ENCODE measurements at regions not wholly inside any gene's neighbourhood (a gene's known extent, or its start where the extent isn't known, plus 50 kb on each side); places are given as distances from the start of the nearest gene placed in this dataset.

DNA sequence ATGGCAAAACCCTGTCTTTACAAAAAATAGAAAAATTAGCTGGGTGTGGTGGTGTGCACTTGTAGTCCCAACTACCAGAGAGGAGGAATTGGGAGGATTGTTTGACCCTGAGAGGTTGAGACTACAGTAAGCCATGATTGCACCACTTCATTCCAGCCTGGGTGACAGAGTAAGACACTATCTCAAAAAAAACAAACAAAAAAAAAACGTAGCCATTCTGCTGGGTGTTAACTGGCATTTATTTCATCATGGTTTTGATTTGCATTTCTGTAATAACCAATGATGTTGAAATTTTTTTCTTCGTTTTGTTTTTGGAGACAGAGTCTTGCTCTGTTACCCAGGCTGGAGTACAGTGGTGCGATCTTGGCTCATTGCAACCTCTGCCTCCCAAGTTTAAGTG is 63.3 kb downstream of the RPLP1 start:
- Histone ChIP-seq H3K4me1 (ENCODE audit: control insufficient read depth in 3 of 3, insufficient read depth in 2 of 3, low read depth in 1 of 3, low read length in 2 of 3) (no peaks in the 10 kb centered on the region), H3K9me3 (ENCODE audit: control insufficient read depth in 2 of 2, insufficient read depth in 1 of 2, low read depth in 1 of 2, low read length in 1 of 2) (no peaks in the 10 kb centered on the region), H3K27me3 (ENCODE audit: control insufficient read depth in 3 of 3, insufficient read depth in 3 of 3, low read length in 3 of 3) (peaks cover 0 to 5% (median 0%) of the 10 kb centered on the region in 3 donors), H3K27ac (ENCODE audit: low read depth in 1 of 3, low read length in 2 of 3) (no peak overlapping the region), H3K36me3 (ENCODE audit: control insufficient read depth in 3 of 3, insufficient read depth in 2 of 3, low read depth in 1 of 3, low read length in 3 of 3) (no peaks in the 10 kb centered on the region), H3K4me3 (ENCODE audit: low read depth in 1 of 3, low read length in 3 of 3) (no peak overlapping the region)
- WGBS, 3 donors = 65 to 74% (median 70%) methylated on average over 3 of the region's 3 CpGs
- DNase-seq (no peak), FAIRE-seq (no peak)

DNA sequence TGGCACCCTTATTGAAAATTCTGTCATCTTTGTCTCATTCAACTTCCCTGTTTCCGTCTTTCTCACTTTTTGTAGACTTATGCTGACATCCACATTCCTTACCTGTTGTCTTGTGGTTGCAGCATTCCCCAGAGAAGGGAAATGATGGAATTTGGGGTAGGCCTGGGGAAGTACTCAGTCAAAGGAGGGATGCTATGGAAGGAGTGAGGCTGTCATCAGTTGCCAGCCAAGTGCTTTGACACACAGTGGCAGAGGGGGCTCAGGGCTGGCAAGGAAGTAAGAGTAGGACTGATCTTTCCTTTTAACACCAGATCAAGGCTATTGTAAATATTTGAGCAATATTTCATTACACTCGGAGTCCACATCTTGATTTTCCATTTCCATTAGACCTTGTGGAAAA is 64.4 kb downstream of the RPLP1 start:
- Histone ChIP-seq H3K4me1 (ENCODE audit: control insufficient read depth in 3 of 3, insufficient read depth in 2 of 3, low read depth in 1 of 3, low read length in 2 of 3) (no peaks in the 10 kb centered on the region), H3K27me3 (ENCODE audit: control insufficient read depth in 3 of 3, insufficient read depth in 3 of 3, low read length in 3 of 3) (peaks cover 0 to 5% (median 0%) of the 10 kb centered on the region in 3 donors), H3K4me3 (ENCODE audit: low read depth in 1 of 3, low read length in 3 of 3) (no peak overlapping the region), H3K9me3 (ENCODE audit: control insufficient read depth in 2 of 2, insufficient read depth in 1 of 2, low read depth in 1 of 2, low read length in 1 of 2) (no peaks in the 10 kb centered on the region), H3K36me3 (ENCODE audit: control insufficient read depth in 3 of 3, insufficient read depth in 2 of 3, low read depth in 1 of 3, low read length in 3 of 3) (no peaks in the 10 kb centered on the region), H3K27ac (ENCODE audit: low read depth in 1 of 3, low read length in 2 of 3) (no peak overlapping the region)
- DNase-seq (no peak), FAIRE-seq (no peak)
- WGBS, 3 donors = 76 to 88% (median 85%) methylated on average over 2 of the region's 2 CpGs

DNA sequence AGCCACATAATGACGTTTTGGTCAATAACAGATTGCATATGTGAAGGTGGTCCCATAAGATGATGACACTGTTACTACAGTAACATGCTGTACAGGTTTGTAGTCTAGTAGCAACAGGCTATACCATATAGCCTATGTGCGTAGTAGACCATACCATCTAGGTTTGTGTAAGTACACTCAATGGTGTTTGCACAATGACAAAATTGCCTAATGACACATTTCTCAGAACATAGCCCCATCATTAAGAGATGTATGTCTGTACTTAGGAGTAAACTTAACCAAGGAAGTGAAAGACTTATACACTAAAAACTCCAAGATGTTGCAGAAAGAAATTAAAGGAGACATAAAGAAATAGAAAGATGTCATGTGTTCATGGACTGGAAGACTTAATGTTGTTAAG is 66.2 kb downstream of the RPLP1 start:
- Histone ChIP-seq H3K4me3 (ENCODE audit: low read depth in 1 of 3, low read length in 3 of 3) (no peak overlapping the region), H3K9me3 (ENCODE audit: control insufficient read depth in 2 of 2, insufficient read depth in 1 of 2, low read depth in 1 of 2, low read length in 1 of 2) (no peaks in the 10 kb centered on the region), H3K27ac (ENCODE audit: low read depth in 1 of 3, low read length in 2 of 3) (no peak overlapping the region), H3K27me3 (ENCODE audit: control insufficient read depth in 3 of 3, insufficient read depth in 3 of 3, low read length in 3 of 3) (no peaks in the 10 kb centered on the region), H3K36me3 (ENCODE audit: control insufficient read depth in 3 of 3, insufficient read depth in 2 of 3, low read depth in 1 of 3, low read length in 3 of 3) (no peaks in the 10 kb centered on the region), H3K4me1 (ENCODE audit: control insufficient read depth in 3 of 3, insufficient read depth in 2 of 3, low read depth in 1 of 3, low read length in 2 of 3) (peaks cover 0 to 12% (median 2%) of the 10 kb centered on the region in 3 donors)
- WGBS, 3 donors = 84 to 88% (median 86%) methylated on average over 2 of the region's 2 CpGs
- DNase-seq (no peak), FAIRE-seq (no peak)

DNA sequence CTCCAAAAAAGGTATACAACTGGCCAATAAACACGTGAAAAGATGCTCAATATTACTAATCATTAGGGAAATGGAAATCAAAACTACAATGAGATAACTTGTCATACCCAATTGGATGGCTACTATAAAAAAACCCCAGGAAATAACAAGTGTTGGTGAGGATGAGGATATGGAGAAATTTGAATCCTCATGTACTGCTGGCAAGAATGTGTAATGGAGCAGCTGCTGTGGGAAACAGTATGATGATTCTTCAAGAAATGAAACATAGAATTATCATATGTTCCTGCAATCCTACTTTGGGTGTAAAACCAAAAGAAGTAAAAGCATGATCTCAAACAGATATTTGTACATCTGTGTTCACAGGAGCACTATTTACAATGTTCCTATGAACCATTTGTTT is 67.4 kb downstream of the RPLP1 start:
- FAIRE-seq (no peak), DNase-seq (no peak)
- H3K4me1 ChIP-seq (ENCODE audit: control insufficient read depth in 3 of 3, insufficient read depth in 2 of 3, low read depth in 1 of 3, low read length in 2 of 3) = peaks cover 0 to 24% (median 2%) of the 10 kb centered on the region in 3 donors
- H3K27ac ChIP-seq (ENCODE audit: low read depth in 1 of 3, low read length in 2 of 3) = no peak overlapping the region
- H3K4me3 ChIP-seq (ENCODE audit: low read depth in 1 of 3, low read length in 3 of 3) = no peak overlapping the region
- no peaks in the 10 kb centered on the region for H3K36me3 ChIP-seq (ENCODE audit: control insufficient read depth in 3 of 3, insufficient read depth in 2 of 3, low read depth in 1 of 3, low read length in 3 of 3)
- no peaks in the 10 kb centered on the region for H3K27me3 ChIP-seq (ENCODE audit: control insufficient read depth in 3 of 3, insufficient read depth in 3 of 3, low read length in 3 of 3)
- WGBS, 3 donors = 34 to 41% (median 38%) methylated on average over 1 of the region's 1 CpG
- no peaks in the 10 kb centered on the region for H3K9me3 ChIP-seq (ENCODE audit: control insufficient read depth in 2 of 2, insufficient read depth in 1 of 2, low read depth in 1 of 2, low read length in 1 of 2)

DNA sequence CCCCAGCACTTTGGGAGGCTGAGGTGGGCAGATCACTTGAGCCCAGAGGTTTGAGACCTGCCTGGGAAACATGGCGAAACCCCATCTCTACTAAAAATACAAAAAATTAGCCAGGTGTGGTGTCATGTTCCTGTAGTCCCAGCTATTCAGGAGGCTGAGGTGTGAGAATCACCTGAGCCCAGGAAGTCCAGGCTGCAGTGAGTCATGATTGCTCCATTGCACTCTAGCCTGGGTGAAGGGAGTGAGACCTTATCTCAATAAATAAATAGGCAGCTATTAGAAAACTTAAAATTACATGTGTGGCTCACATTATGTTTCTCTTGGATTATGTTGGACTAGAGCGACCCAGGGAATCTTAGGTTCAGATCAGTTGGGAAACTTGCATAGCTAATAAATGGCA is 69.7 kb downstream of the RPLP1 start:
- H3K27ac ChIP-seq (ENCODE audit: low read depth in 1 of 3, low read length in 2 of 3) = no peak overlapping the region
- H3K27me3 ChIP-seq (ENCODE audit: control insufficient read depth in 3 of 3, insufficient read depth in 3 of 3, low read length in 3 of 3) = no peaks in the 10 kb centered on the region
- H3K9me3 ChIP-seq (ENCODE audit: control insufficient read depth in 2 of 2, insufficient read depth in 1 of 2, low read depth in 1 of 2, low read length in 1 of 2) = peaks cover 0 to 8% of the 10 kb centered on the region in 2 donors
- H3K4me3 ChIP-seq (ENCODE audit: low read depth in 1 of 3, low read length in 3 of 3) = no peak overlapping the region
- peak; percentile 43 to 88 for DNase-seq
- H3K4me1 ChIP-seq (ENCODE audit: control insufficient read depth in 3 of 3, insufficient read depth in 2 of 3, low read depth in 1 of 3, low read length in 2 of 3) = peaks cover 0 to 27% (median 2%) of the 10 kb centered on the region in 3 donors
- WGBS, 3 donors = 20 to 74% (median 64%) methylated on average over 2 of the region's 2 CpGs
- H3K36me3 ChIP-seq (ENCODE audit: control insufficient read depth in 3 of 3, insufficient read depth in 2 of 3, low read depth in 1 of 3, low read length in 3 of 3) = no peaks in the 10 kb centered on the region
- no peak for FAIRE-seq

DNA sequence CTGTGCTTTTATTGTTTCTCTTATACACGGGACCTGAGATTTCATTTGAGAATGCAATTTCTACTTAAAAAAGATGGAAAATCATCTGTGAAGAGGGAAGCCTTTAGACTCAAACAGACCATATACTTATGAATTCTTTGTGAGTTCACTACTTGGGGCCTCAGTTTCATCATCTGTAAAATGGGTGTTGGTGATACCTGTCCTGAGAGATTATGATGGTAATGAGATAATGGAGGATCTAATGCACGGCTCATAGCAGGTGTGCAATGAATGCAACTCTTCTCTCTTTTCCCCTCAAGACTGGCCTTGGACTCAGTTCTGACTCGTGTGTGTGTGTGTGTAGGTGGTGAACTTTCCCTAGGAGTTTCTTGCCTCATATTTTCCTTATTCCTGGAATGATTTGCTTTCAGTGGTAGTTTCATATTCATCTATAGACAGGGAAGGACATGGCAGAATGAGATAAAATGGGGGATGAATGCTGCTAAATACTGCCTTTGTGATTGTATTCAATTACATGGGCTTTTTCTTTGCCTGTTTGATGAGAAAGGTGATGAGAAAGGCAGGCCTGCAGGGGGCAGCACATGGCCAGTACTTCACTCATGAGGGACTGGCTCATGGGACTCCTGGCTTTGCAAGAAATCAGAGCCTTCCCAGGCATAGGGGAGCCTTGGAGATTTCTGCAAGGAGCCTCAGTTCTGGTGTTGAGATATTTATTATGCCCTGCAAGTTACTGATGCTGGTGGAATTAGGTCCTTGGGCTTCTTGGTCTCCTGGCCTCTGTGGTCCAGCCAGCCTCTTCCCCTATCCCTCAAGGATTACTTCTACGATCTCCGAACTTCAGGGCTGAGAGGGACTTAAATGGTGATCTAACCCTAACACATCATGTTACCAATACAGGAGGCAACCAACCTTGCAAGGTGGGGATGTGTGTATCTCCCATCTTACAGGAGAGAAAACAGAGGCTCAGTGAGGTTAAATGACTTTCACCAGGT is 70.7 kb downstream of the RPLP1 start:
- 47 to 70% (median 56%) methylated on average over 5 of the region's 5 CpGs for WGBS, 3 donors
- FAIRE-seq (no peak), DNase-seq (peak; percentile 71 to 80)
- no peaks in the 10 kb centered on the region for H3K36me3 ChIP-seq (ENCODE audit: control insufficient read depth in 3 of 3, insufficient read depth in 2 of 3, low read depth in 1 of 3, low read length in 3 of 3)
- no peaks in the 10 kb centered on the region for H3K27me3 ChIP-seq (ENCODE audit: control insufficient read depth in 3 of 3, insufficient read depth in 3 of 3, low read length in 3 of 3)
- no peak overlapping the region for H3K27ac ChIP-seq (ENCODE audit: low read depth in 1 of 3, low read length in 2 of 3)
- H3K4me3 ChIP-seq (ENCODE audit: low read depth in 1 of 3, low read length in 3 of 3) = no peak overlapping the region
- H3K4me1 ChIP-seq (ENCODE audit: control insufficient read depth in 3 of 3, insufficient read depth in 2 of 3, low read depth in 1 of 3, low read length in 2 of 3) = peaks cover 0 to 27% (median 2%) of the 10 kb centered on the region in 3 donors
- H3K9me3 ChIP-seq (ENCODE audit: control insufficient read depth in 2 of 2, insufficient read depth in 1 of 2, low read depth in 1 of 2, low read length in 1 of 2) = peaks cover 0 to 8% of the 10 kb centered on the region in 2 donors

DNA sequence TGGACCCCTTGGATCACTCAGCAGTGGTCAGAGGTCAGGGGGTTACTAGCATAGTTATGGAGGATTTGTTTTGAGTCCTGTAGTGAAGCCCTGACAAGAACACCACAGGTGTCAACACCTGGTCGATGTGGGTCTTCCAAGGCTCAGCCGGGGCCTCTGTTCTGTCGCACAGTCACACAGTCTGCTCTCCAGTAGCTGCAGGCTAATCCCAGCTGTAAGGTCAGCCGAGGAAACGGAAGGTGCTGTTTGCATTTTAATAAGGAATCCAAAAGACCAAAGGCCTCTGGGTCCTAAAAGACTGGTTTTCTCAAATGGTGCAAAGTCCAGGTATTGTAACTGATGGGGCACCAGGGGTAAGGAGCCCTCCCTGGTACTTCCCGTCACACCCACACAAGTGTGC is 71.7 kb downstream of the RPLP1 start:
- Histone ChIP-seq H3K36me3 (ENCODE audit: control insufficient read depth in 3 of 3, insufficient read depth in 2 of 3, low read depth in 1 of 3, low read length in 3 of 3) (no peaks in the 10 kb centered on the region), H3K4me3 (ENCODE audit: low read depth in 1 of 3, low read length in 3 of 3) (no peak overlapping the region), H3K4me1 (ENCODE audit: control insufficient read depth in 3 of 3, insufficient read depth in 2 of 3, low read depth in 1 of 3, low read length in 2 of 3) (peaks cover 0 to 27% (median 2%) of the 10 kb centered on the region in 3 donors), H3K27me3 (ENCODE audit: control insufficient read depth in 3 of 3, insufficient read depth in 3 of 3, low read length in 3 of 3) (no peaks in the 10 kb centered on the region), H3K27ac (ENCODE audit: low read depth in 1 of 3, low read length in 2 of 3) (peak overlapping the region in 2 of 3 donors; percentile 16 to 57), H3K9me3 (ENCODE audit: control insufficient read depth in 2 of 2, insufficient read depth in 1 of 2, low read depth in 1 of 2, low read length in 1 of 2) (peaks cover 0 to 8% of the 10 kb centered on the region in 2 donors)
- DNase-seq = peak; percentile 87 to 91
- 19 to 58% (median 30%) methylated on average over 6 of the region's 6 CpGs for WGBS, 3 donors
- FAIRE-seq = no peak

DNA sequence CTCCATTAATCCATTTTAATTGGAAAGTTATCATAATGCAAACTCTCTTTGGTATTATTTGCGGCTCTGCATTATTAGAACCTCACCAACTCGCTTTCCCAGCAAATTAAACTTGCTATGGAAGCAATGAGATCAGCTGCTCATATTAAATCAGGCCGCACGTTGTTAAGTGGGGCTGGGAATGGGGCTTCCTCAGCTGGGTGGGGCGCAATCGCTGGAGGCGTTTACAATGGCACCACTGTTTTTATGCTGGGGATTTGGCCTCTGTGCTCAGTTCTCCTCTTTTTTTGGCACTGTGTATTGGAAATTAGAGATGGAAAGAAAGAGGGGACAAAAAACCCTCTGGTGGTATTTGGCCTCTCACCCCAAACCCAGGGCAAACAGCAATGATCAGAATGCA is 72.2 kb downstream of the RPLP1 start:
- H3K9me3 ChIP-seq (ENCODE audit: control insufficient read depth in 2 of 2, insufficient read depth in 1 of 2, low read depth in 1 of 2, low read length in 1 of 2) = peaks cover 0 to 8% of the 10 kb centered on the region in 2 donors
- DNase-seq (peak in 1 of 2 donors; percentile 30), FAIRE-seq (no peak)
- H3K27ac ChIP-seq (ENCODE audit: low read depth in 1 of 3, low read length in 2 of 3) = peak overlapping the region in 2 of 3 donors; percentile 16 to 57
- WGBS, 3 donors = 14 to 52% (median 37%) methylated on average over 7 of the region's 7 CpGs
- no peak overlapping the region for H3K4me3 ChIP-seq (ENCODE audit: low read depth in 1 of 3, low read length in 3 of 3)
- no peaks in the 10 kb centered on the region for H3K27me3 ChIP-seq (ENCODE audit: control insufficient read depth in 3 of 3, insufficient read depth in 3 of 3, low read length in 3 of 3)
- no peaks in the 10 kb centered on the region for H3K36me3 ChIP-seq (ENCODE audit: control insufficient read depth in 3 of 3, insufficient read depth in 2 of 3, low read depth in 1 of 3, low read length in 3 of 3)
- H3K4me1 ChIP-seq (ENCODE audit: control insufficient read depth in 3 of 3, insufficient read depth in 2 of 3, low read depth in 1 of 3, low read length in 2 of 3) = peaks cover 0 to 27% (median 2%) of the 10 kb centered on the region in 3 donors

All from small intestine (tissue), 7 donors.